HCT116 (cell line): ENCODE measurements at regions not wholly inside any gene's neighbourhood (a gene's known extent, or its start where the extent isn't known, plus 50 kb on each side); places are given as distances from the start of the nearest gene placed in this dataset.

Experiments
- ATAC-seq: fragments of 200-7000 bp; cut with Tn5 transposase; 2 replicates; pipeline ENCODE4 v1.9.1; 2020; ENCODE audit warnings: mild to moderate bottlenecking, moderate library complexity
- BruUV-seq: library from RNA; stranded (reverse); fragments of 400-500 nt; replicated peaks from 2 replicates; lab custom pipeline; 2021; lab: Mats Ljungman, UMichigan
- CTCF ChIA-PET: fragments of 300-600 bp; sonication (Branson Sonifier 250); formaldehyde crosslinking; loops from one replicate; lab custom pipeline; 2021; ENCODE audit warnings: antibody characterized with exemption; lab: Charles Lee
- POLR2A ChIA-PET: fragments of 300-600, 350-600 bp; sonication (Branson Sonifier 250); formaldehyde crosslinking; loops from one replicate; lab custom pipeline; 2021; ENCODE audit warnings: antibody characterized with exemption; lab: Charles Lee
- RAD21 ChIA-PET, 2 experiments: fragments of 300-600 bp; sonication (Branson Sonifier 250); formaldehyde crosslinking; loops; one replicate each; lab custom pipeline; 2023; ENCODE audit warnings: low total read pairs in 2 of 2; ENCODE audit not compliant: uncharacterized antibody in 2 of 2, unreplicated experiment in 2 of 2, low non-redundant PET in 1 of 2; lab: Charles Lee
- DNase-seq: peaks from one replicate; pipeline ENCODE4 v3.0.0-alpha.2; 2010; ENCODE audit warnings: low read depth, low spot score
- H2AFZ ChIP-seq: fragments of 200-600 bp; shearing (Covaris generic), sonication (generic); 2 replicates; pipeline ENCODE4 v1.6.1; 2017; ENCODE audit warnings: low read depth, mixed run types, mixed read lengths, antibody characterized with exemption, low read length; ENCODE audit not compliant: poor library complexity, severe bottlenecking
- H3K27ac ChIP-seq: 2 replicates; pipeline ENCODE4 v1.5.1; 2012; ENCODE audit warnings: low read depth, low read length
- H3K27me3 ChIP-seq: fragments of 200-600 bp; sonication (generic); 2 replicates; pipeline ENCODE4 v1.6.1; 2016; ENCODE audit warnings: mixed run types, low read length, mixed read lengths; ENCODE audit not compliant: insufficient read depth
- H3K36me3 ChIP-seq, 2 experiments: fragments of 200-500 bp in 1 of 2; fragments of 200-600 bp in 1 of 2; sonication (Bioruptor generic) in 1 of 2; sonication (generic) in 1 of 2; 2 replicates each; pipeline versions ENCODE4 v1.5.1 to v1.6.1; 2014 to 2016; ENCODE audit warnings: low read length in 2 of 2, inconsistent platforms in 1 of 2, mixed read lengths in 1 of 2, mixed run types in 1 of 2; ENCODE audit not compliant: insufficient read depth in 2 of 2, control insufficient read depth in 1 of 2
- H3K4me1 ChIP-seq, 2 experiments: fragments of 200-600 bp in 1 of 2; sonication (generic) in 1 of 2; 2 replicates each; pipeline versions ENCODE4 v1.5.1 to v1.6.1; 2012 to 2017; ENCODE audit warnings: low read length in 2 of 2, inconsistent platforms in 1 of 2, mild to moderate bottlenecking in 1 of 2, mixed read lengths in 1 of 2, mixed run types in 1 of 2, moderate library complexity in 1 of 2; ENCODE audit not compliant: insufficient read depth in 2 of 2, control insufficient read depth in 1 of 2
- H3K4me2 ChIP-seq: fragments of 200-600 bp; sonication (generic); 2 replicates; pipeline ENCODE4 v1.6.1; 2017; ENCODE audit warnings: mixed run types, low read length, mixed read lengths
- H3K4me3 ChIP-seq, 2 experiments: fragments of 200-600 bp in 1 of 2; sonication (generic) in 1 of 2; replicated peaks in 1 of 2; 2 replicates each; pipeline ENCODE4 v1.5.1; 2011 to 2016; ENCODE audit warnings: low read length in 2 of 2, control low read depth in 1 of 2, low read depth in 1 of 2, mild to moderate bottlenecking in 1 of 2, mixed read lengths in 1 of 2, mixed run types in 1 of 2
- H3K79me2 ChIP-seq: fragments of 200-600 bp; sonication (generic); 2 replicates; pipeline ENCODE4 v1.6.1; 2017; ENCODE audit warnings: mild to moderate bottlenecking, mixed run types, low read length, moderate library complexity, mixed read lengths; ENCODE audit not compliant: insufficient read depth
- H3K9ac ChIP-seq: fragments of 200-600 bp; sonication (generic); 2 replicates; pipeline ENCODE4 v1.6.1; 2016; ENCODE audit warnings: low read length, mixed read lengths
- H3K9me2 ChIP-seq: fragments of 200-600 bp; sonication (generic), shearing (Covaris generic); 2 replicates; pipeline ENCODE4 v1.6.1; 2017; ENCODE audit warnings: mixed run types, mild to moderate bottlenecking, moderate library complexity; ENCODE audit not compliant: insufficient read depth
- H3K9me3 ChIP-seq, 2 experiments: fragments of 200-500 bp in 1 of 2; fragments of 200-600 bp in 1 of 2; sonication (Bioruptor generic) in 1 of 2; sonication (generic) in 1 of 2; 2 replicates each; pipeline ENCODE4 v1.6.1; 2014 to 2017; ENCODE audit warnings: low read length in 2 of 2, mixed read lengths in 2 of 2, inconsistent platforms in 1 of 2, low read depth in 1 of 2, mild to moderate bottlenecking in 1 of 2, mixed run types in 1 of 2, moderate library complexity in 1 of 2; ENCODE audit not compliant: control insufficient read depth in 1 of 2, insufficient read depth in 1 of 2
- H4K20me1 ChIP-seq: fragments of 200-600 bp; sonication (generic), shearing (Covaris generic); 2 replicates; pipeline ENCODE4 v1.6.1; 2017; ENCODE audit warnings: mixed run types, mild to moderate bottlenecking, moderate library complexity; ENCODE audit not compliant: insufficient read depth
- CTCF ChIP-seq, 3 experiments: fragments of 200-600 bp in 1 of 3; sonication (generic) in 1 of 3; IDR thresholded peaks in 2 of 3; conservative IDR thresholded peaks in 1 of 3; 2 replicates each; pipeline ENCODE4 v1.5.1; 2012 to 2017; ENCODE audit warnings: low read depth in 2 of 3, low read length in 2 of 3, antibody characterized with exemption in 1 of 3, borderline replicate concordance in 1 of 3, control low read depth in 1 of 3, mild to moderate bottlenecking in 1 of 3, mixed read lengths in 1 of 3, mixed run types in 1 of 3, moderate library complexity in 1 of 3; ENCODE audit not compliant: insufficient read depth in 1 of 3
- EGR1 ChIP-seq: IDR thresholded peaks from 2 replicates; pipeline ENCODE4 v1.6.1; 2012; ENCODE audit warnings: low read depth
- EZH2 ChIP-seq: fragments of 200-600 bp; sonication (generic); IDR thresholded peaks from 2 replicates; pipeline ENCODE4 v1.6.1; 2017; ENCODE audit warnings: antibody characterized with exemption, mixed run types
- FOSL1 ChIP-seq: IDR thresholded peaks from 2 replicates; pipeline ENCODE4 v1.6.1; 2012; ENCODE audit warnings: low read depth
- JUND ChIP-seq: IDR thresholded peaks from 2 replicates; pipeline ENCODE4 v1.6.1; 2012
- RAD21 ChIP-seq: IDR thresholded peaks from 2 replicates; pipeline ENCODE4 v1.6.1; 2012; ENCODE audit warnings: low read depth, mild to moderate bottlenecking
- REST ChIP-seq: IDR thresholded peaks from 2 replicates; pipeline ENCODE4 v1.6.1; 2012; ENCODE audit warnings: low read depth
- SP1 ChIP-seq: IDR thresholded peaks from 2 replicates; pipeline ENCODE4 v1.6.1; 2012; ENCODE audit warnings: low read depth
- TCF7L2 ChIP-seq: IDR thresholded peaks from 2 replicates; pipeline ENCODE4 v1.7.0; 2011; ENCODE audit warnings: borderline replicate concordance, inconsistent platforms; ENCODE audit not compliant: insufficient read depth, insufficient read length; ENCODE audit errors: extremely low read depth
- ZNF274 ChIP-seq: fragments of 200-500 bp; sonication (Bioruptor generic); IDR thresholded peaks from 2 replicates; pipeline ENCODE4 v1.6.1; 2014; ENCODE audit warnings: mild to moderate bottlenecking, low read depth, low read length, inconsistent platforms
- intact Hi-C: fragments of 100-400 bp; cut with micrococcal nuclease; formaldehyde crosslinking; loops from 2 replicates; pipeline ENCODE4 v1.10.0; 2022

- ChIA-PET RAD21 (no interaction called here), POLR2A (no interaction called here), CTCF (no interaction called here)
- Histone ChIP-seq H3K27ac (no peak overlapping the region), H3K36me3 (no peaks in the 10 kb centered on the region), H2AFZ (no peak overlapping the region), H3K4me1 (no peaks in the 10 kb centered on the region), H3K4me3 (no peak overlapping the region), H3K9ac (no peak overlapping the region), H3K79me2 (no peaks in the 10 kb centered on the region), H4K20me1 (no peaks in the 10 kb centered on the region), H3K9me2 (no peaks in the 10 kb centered on the region), H3K4me2 (no peak overlapping the region), H3K27me3 (no peaks in the 10 kb centered on the region), H3K9me3 (no peaks in the 10 kb centered on the region)
- ATAC-seq (no peak), DNase-seq (no peak)
- TF ChIP-seq CTCF (IDR thresholded peaks at IDR 0.05 in 2 of 3, conservative IDR thresholded peaks at IDR 0.05 in 1 of 3; ENCODE audit: borderline replicate concordance in 1 of 3, insufficient read depth in 1 of 3, low read depth in 2 of 3, low read length in 2 of 3) = no peak
- TF ChIP-seq EZH2 = no peak
- TF ChIP-seq SP1 = no peak
- no TSS peak for BruUV-seq
- intact Hi-C loops = no loop called here
Observed at GRCh38 chr5:128870373-128870772, 94.9 kb upstream of the SLC27A6 start.

- Histone ChIP-seq H3K9ac (no peak overlapping the region), H2AFZ (no peak overlapping the region), H3K79me2 (no peaks in the 10 kb centered on the region), H3K27ac (no peak overlapping the region), H3K4me1 (no peaks in the 10 kb centered on the region), H3K4me2 (no peak overlapping the region), H3K27me3 (no peaks in the 10 kb centered on the region), H3K9me3 (no peaks in the 10 kb centered on the region), H3K4me3 (no peak overlapping the region), H3K36me3 (no peaks in the 10 kb centered on the region), H4K20me1 (no peaks in the 10 kb centered on the region), H3K9me2 (no peaks in the 10 kb centered on the region)
- DNase-seq (no peak), ATAC-seq (no peak)
- POLR2A ChIA-PET = no interaction called here
- intact Hi-C loops = no loop called here
- TF ChIP-seq EGR1 = no peak
- TF ChIP-seq TCF7L2 = no peak
- TF ChIP-seq RAD21 = no peak
- TF ChIP-seq EZH2 = no peak
- TF ChIP-seq FOSL1 = no peak
- TF ChIP-seq ZNF274 = no peak
- no peak for TF ChIP-seq REST
- no peak for TF ChIP-seq JUND
- BruUV-seq = no TSS peak
- CTCF ChIA-PET = no interaction called here
- RAD21 ChIA-PET = no interaction called here
Observed at GRCh38 chr5:128870923-128871322, 94.4 kb upstream of the SLC27A6 start.
